NCI-H2196 treated with DMSO at 0.1 percent for 48 hours (cell line): ENCODE measurements at regions not wholly inside any gene's neighbourhood (a gene's known extent, or its start where the extent isn't known, plus 50 kb on each side); places are given as distances from the start of the nearest gene placed in this dataset.

ENCODE experiments used
- DNase-seq: peaks from one replicate; lab custom pipeline; 2025; ENCODE audit not compliant: unreplicated experiment; lab: John Stamatoyannopoulos, UW

- no peak for DNase-seq
These were observed 252.1 kb upstream of the NAV3 start for GRCh38 chr12:77578466-77579220.

- no peak for DNase-seq
These were observed 252.9 kb upstream of the NAV3 start for GRCh38 chr12:77577791-77578190.

DNA sequence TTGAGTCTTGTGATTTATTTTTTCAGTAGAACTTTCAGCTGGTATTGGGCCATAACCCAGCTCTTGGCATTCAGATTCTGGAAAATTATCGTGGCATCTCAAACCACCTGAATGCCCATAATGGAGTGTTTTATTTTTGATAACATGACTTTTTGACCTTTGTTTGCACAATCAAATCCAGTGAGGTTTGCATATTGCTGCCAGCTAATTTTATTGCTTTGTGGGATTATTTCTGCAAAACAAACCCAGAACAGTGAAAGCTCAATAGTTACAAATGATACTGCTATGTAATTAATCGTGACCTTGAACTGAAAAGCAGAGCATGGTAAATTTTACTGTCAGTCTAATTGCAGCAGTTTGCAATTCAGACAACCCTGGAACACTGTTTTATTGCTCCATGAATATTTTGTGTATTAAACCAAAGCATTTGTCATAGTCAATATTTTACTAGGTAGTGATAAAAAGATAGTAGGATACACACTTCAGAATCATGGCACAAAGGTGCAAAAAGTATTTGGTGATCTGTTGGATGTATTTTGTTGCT, 255.2 kb upstream of the NAV3 start:
- no peak for DNase-seq

- DNase-seq: no peak
These were observed 258.3 kb upstream of the NAV3 start for GRCh38 chr12:77572371-77572770.

DNA sequence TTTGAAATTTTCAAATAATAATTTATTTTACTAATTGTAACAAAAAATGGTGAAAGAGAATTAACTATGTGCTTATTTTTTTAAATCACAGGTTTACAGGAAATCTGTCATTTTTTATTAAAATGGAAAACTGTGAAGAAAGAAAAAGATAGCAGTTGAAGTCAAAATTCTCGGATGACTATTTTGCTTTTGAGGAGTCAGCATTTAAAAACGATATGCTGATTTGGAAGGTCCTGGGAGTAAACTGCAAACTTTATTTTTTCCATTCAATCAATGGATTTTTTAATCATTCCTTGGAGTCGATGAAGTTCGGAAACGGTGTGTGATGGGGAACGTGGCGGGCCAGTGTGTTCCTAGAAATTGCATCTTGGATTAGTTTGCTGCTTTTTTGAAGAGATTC, 258.9 kb upstream of the NAV3 start:
- no peak for DNase-seq

GRCh38 chr12:77571127-77571526, 259.6 kb upstream of the NAV3 start:
- no peak for DNase-seq

DNA sequence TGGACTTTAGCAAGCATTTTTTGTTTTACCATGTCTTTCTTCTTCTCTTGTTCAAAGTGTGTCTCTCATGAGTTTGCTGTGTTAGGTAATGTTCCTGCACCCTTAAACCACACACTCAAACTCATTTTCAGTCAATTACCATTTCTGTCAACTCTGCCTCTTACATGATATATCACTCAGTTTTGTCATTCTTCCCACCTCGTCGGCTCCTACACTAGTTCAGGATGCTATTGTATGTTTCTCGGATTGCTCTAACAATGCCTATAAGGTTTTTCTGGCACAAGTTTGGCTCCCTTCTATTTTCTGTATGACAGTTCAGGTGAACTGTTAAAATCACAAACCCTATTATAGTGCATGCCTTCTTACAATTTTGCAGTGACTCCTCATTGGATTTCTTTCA, 260.8 kb upstream of the NAV3 start:
- no peak for DNase-seq

- no peak for DNase-seq
These were observed 270.0 kb upstream of the NAV3 start for GRCh38 chr12:77560714-77561113.

DNA sequence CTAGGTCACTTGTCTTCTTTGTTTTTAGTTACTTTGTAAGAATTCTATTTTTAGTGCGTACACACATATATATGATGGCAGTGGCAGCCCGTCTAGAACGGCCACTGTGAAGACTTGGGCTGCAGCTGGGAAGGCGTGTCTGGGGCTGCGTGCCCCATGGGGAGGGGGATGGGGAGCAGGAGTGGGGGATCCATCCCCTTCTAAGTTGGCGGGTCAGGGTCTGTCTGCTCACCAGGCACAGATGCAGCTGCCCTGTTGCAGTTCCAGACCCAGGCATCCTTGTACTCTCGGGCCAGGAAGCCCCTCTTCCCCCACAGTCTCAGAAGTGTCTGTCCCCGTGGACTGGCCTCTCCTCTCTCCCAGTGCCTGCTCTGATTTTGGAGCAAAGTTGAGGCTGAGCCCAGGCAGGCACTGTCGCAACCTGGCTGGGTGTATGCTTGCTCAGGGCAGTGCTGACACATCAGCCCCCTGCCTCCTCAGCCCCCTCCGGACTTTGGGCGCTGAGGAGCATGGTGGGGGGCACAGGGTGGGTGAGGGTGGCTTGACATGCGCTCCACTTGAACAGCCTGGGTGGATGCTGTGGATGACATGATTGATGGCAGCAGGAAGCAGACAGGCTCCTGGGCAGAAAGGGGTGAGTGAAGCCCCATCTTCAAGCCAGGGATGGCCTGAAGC, 271.2 kb upstream of the NAV3 start:
- no peak for DNase-seq

DNA sequence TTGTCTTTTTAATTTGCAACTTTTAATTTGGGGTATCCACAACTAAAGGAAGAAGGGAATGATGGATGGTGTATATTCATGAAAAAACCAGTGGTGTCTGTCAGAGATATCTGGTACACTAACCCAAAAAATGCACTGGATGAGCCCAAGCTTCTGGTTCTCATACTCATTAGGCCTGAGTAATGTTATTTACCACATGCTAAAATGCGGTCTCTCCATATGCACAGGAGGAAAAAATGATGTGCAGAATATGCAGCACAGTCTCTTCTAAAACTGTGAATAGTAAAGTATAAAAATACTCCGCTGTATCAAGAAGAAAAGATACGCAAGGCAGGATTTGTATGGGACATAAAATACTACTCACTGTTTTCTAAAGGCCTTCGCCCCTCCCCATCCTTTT, 275.6 kb upstream of the NAV3 start:
- DNase-seq: no peak

DNA sequence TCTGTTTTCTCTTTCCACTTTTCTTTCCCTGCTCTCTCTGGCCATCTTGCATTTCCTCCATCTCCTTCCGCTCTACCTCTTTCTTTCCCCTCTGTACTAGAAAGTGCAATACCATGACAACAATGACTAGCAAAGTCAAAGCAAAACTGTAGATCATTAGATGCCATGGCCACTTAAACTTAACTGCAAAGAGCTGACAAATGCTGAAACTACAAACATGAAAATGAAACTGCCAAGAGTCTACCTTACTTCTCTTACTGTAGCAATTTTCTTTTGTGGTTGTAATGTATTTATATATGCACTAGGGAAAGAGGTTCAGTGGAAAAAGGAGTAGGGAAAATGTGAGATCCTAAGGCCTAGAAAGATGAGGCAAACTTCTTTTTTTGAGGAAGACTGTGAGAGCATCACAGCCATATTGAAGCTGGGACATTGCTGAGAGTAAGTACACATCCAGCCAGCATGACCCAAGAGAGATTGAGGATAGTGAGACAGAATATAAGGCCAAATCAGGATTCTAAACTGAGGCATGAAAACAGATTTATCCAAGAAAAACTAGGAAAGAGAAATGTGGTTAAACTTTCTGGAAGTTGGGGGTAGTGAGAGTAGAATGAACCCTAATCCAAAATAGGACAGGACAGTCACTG, 276.6 kb upstream of the NAV3 start:
- DNase-seq: no peak

GRCh38 chr12:77549383-77550128, 281.1 kb upstream of the NAV3 start:
- no peak for DNase-seq

DNA sequence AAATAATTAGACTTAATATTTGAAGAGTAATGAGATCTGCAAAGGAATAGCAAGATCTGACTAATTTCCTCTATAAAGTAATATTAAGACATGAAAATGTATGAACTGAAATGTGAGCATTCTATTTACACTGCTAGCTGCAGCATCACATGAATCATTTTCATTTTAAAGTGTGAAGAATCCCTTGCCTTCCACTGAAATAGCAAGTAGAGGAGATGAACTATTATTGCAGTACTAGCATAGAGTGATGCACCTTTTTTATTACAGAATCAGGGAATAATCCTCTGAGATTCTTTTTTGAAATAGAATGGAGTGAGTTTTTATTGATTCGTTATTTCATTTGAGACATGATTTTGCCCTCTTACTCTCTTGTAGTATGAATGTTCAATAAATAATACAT, 281.9 kb upstream of the NAV3 start:
- no peak for DNase-seq

GRCh38 chr12:77540097-77540496, 290.6 kb upstream of the NAV3 start:
- no peak for DNase-seq

DNA sequence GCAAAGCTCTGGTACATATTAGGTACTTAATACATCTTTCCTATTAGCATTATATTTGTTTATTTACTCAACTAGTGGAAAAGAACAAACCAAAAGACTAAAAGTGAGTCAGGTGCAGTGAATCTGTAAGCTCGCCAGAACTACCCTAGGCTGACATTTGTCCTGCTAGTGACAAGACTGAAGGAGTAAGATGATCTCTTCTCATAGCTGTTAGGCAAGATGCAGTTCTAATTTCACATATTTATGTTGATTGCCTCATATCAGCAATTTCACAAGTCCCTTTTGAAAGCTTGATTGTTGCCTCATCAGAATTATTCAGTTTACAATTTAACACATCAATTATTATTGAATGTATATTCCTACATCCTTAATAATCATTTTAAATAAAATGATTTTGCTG, 293.0 kb upstream of the NAV3 start:
- DNase-seq: no peak

GRCh38 chr12:77535734-77536133, 295.0 kb upstream of the NAV3 start:
- no peak for DNase-seq

DNA sequence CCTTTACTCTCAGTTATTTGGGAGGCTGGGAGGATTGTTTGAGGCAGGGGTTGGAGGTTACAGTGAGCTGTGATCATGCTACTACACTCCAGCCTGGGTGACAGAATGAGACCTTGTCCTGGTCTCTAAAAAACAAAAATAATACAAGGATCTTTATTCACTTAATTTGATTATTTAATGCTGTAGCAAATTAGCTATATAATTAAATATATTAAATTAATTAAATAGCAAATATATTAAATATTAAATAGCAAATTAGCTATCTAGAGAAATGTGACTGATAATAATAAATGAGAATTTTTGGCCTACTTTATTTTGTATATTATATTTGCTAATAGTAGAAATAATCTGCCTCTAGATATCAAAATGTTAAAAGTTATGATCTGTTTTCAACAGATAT, 298.8 kb upstream of the NAV3 start:
- no peak for DNase-seq

GRCh38 chr12:77522247-77522646, 308.4 kb upstream of the NAV3 start:
- DNase-seq: no peak

GRCh38 chr12:77521508-77522115, 309.1 kb upstream of the NAV3 start:
- DNase-seq: no peak

DNA sequence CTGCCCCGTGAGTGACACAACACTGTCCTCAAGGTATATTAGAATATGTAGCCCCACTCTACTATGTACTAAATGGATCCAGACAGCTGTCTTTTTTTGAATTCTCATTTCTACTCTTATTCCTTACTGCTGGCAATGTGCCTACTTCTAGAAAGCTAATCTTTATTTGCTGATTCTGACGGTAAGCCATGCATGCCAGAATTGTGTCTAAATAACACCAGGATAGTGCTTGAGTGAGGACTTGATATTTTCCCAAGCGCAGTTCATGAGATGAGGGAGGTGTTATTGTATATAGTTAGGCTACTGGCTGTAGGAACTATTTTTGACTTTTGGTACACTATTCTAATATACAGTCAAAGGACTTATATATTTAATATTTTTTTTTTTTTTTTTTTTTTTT, 316.2 kb upstream of the NAV3 start:
- DNase-seq: no peak

DNA sequence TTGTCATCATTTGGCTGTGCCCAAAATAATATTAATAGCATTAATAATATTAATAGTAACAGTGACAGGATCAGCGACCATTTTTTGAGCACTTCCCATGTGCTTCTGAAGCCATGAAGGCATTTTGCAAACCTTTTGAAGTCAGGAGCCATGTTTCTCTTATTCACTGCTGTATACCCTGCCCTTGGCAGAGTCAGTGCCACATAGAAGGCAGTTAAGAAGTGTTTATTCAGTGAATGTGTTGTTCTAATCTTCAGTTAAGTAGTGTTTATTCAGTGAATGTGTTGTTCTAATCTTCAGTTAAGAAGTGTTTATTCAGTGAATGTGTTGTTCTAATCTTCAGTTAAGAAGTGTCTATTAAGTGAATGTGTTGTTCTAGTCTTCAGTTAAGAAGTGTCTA, 319.7 kb upstream of the NAV3 start:
- DNase-seq: no peak
